Lung microvascular endothelial cell (primary cell): ENCODE measurements at regions not wholly inside any gene's neighbourhood (a gene's known extent, or its start where the extent isn't known, plus 50 kb on each side); places are given as distances from the start of the nearest gene placed in this dataset.

Experiments
- DNase-seq, 2 donors: peaks; one replicate each; pipeline versions ENCODE4 v3.0.0 to v3.0.0-alpha.2; 2010; ENCODE audit warnings: low read depth in 2 of 2

GRCh38 chr18:77572537-77572936 lies 322.9 kb downstream of the GALR1 start:
- no peak for DNase-seq

GRCh38 chr18:77573571-77573970 lies 323.9 kb downstream of the GALR1 start:
- DNase-seq, result no peak

GRCh38 chr18:77590943-77591515 lies 341.4 kb downstream of the GALR1 start:
- no peak for DNase-seq

- no peak for DNase-seq
These were observed 348.1 kb downstream of the GALR1 start for GRCh38 chr18:77597726-77598125.

GRCh38 chr18:77600674-77601073 lies 351.0 kb downstream of the GALR1 start:
- DNase-seq, result no peak

- DNase-seq, result no peak
These were observed 351.9 kb downstream of the GALR1 start for GRCh38 chr18:77601567-77601966.

- no peak for DNase-seq
These were observed 357.4 kb downstream of the GALR1 start for GRCh38 chr18:77607087-77607486.

- DNase-seq, result no peak
These were observed 359.2 kb downstream of the GALR1 start for GRCh38 chr18:77608807-77609206.

- no peak for DNase-seq
These were observed 368.0 kb downstream of the GALR1 start for GRCh38 chr18:77617694-77618093.

- no peak for DNase-seq
These were observed 369.9 kb downstream of the GALR1 start for GRCh38 chr18:77619525-77619924.

GRCh38 chr18:77622009-77622692 lies 372.5 kb downstream of the GALR1 start:
- DNase-seq, result no peak

GRCh38 chr18:77632758-77633157 lies 383.1 kb downstream of the GALR1 start:
- no peak for DNase-seq

- DNase-seq, result no peak
These were observed 384.8 kb downstream of the GALR1 start for GRCh38 chr18:77634494-77634893.

- DNase-seq, result no peak
These were observed 385.8 kb downstream of the GALR1 start for GRCh38 chr18:77635451-77635850.

- no peak for DNase-seq
These were observed 386.2 kb downstream of the GALR1 start for GRCh38 chr18:77635858-77636257.

GRCh38 chr18:77645170-77645872 lies 395.7 kb downstream of the GALR1 start:
- DNase-seq, result no peak

GRCh38 chr18:77647472-77647871 lies 397.8 kb downstream of the GALR1 start:
- no peak for DNase-seq

GRCh38 chr18:77648411-77648810 lies 398.8 kb downstream of the GALR1 start:
- no peak for DNase-seq

- peak; percentile 47 to 50 for DNase-seq
These were observed 401.2 kb downstream of the GALR1 start for GRCh38 chr18:77650799-77651385.

- DNase-seq, result no peak
These were observed 401.8 kb downstream of the GALR1 start for GRCh38 chr18:77651441-77651840.

- DNase-seq, result no peak
These were observed 404.1 kb downstream of the GALR1 start for GRCh38 chr18:77653792-77654191.

- no peak for DNase-seq
These were observed 404.7 kb downstream of the GALR1 start for GRCh38 chr18:77654302-77654701.
